Lower leg skin (tissue), 4 donors: ENCODE measurements at regions not wholly inside any gene's neighbourhood (a gene's known extent, or its start where the extent isn't known, plus 50 kb on each side); places are given as distances from the start of the nearest gene placed in this dataset.

Experiments used
- DNase-seq, 2 donors: peaks; one replicate each; pipeline ENCODE4 v3.0.0-alpha.2; 2019; ENCODE audit warnings: low spot score in 2 of 2
- H3K4me3 ChIP-seq: fragments of 200-600 bp; sonication (generic); 2 replicates; pipeline ENCODE4 v1.5.1; 2017; ENCODE audit warnings: mild to moderate bottlenecking, low read depth; ENCODE audit not compliant: poor library complexity, severe bottlenecking
- CTCF ChIP-seq, 3 donors: fragments of 450-650 bp; IDR thresholded peaks; one replicate each; pipeline ENCODE4 v1.5.1; 2016; ENCODE audit warnings: antibody characterized with exemption in 3 of 3, mild to moderate bottlenecking in 3 of 3, moderate library complexity in 2 of 3
- POLR2A ChIP-seq, 2 donors: fragments of 450-650 bp; IDR thresholded peaks; one replicate each; pipeline ENCODE4 v1.6.1; 2016 to 2017; ENCODE audit warnings: antibody characterized with exemption in 2 of 2, mild to moderate bottlenecking in 1 of 2, moderate library complexity in 1 of 2
- WGBS, 2 donors: methylation state at CpG; one replicate each; pipeline ENCODE4 v1.1.5; 2018; 5-methylcytosine and 5-hydroxymethylcytosine counted together
- intact Hi-C: fragments of 100-400 bp; cut with DNase I; formaldehyde crosslinking; loops from one replicate; pipeline ENCODE4 v1.15.0; 2023; ENCODE audit warnings: low total_unique reads

GRCh38 chr14:22122829-22123560, 449.4 kb upstream of the OR4E1 start:
- DNase-seq: no peak
- no peak overlapping the region for H3K4me3 ChIP-seq
- TF ChIP-seq CTCF (IDR thresholded peaks at IDR 0.05): no peak
- no peak for TF ChIP-seq POLR2A (IDR thresholded peaks at IDR 0.05)
- intact Hi-C loops: no loop called here
- WGBS, 2 donors: 43 to 63% methylated on average over 3 of the region's 3 CpGs

GRCh38 chr14:22122227-22122818, 448.7 kb upstream of the OR4E1 start:
- intact Hi-C loops: no loop called here
- 58 to 73% methylated on average over 4 of the region's 4 CpGs for WGBS, 2 donors
- no peak for DNase-seq
- no peak overlapping the region for H3K4me3 ChIP-seq
- TF ChIP-seq CTCF (IDR thresholded peaks at IDR 0.05) (no peak), POLR2A (IDR thresholded peaks at IDR 0.05) (no peak)

- intact Hi-C loops: no loop called here
- WGBS, 2 donors: 59 to 75% methylated on average over 3 of the region's 3 CpGs
- no peak overlapping the region for H3K4me3 ChIP-seq
- TF ChIP-seq POLR2A (IDR thresholded peaks at IDR 0.05) (no peak), CTCF (IDR thresholded peaks at IDR 0.05) (no peak)
- no peak for DNase-seq
These were observed 445.4 kb upstream of the OR4E1 start for GRCh38 chr14:22118899-22119477.

- H3K4me3 ChIP-seq: no peak overlapping the region
- TF ChIP-seq POLR2A (IDR thresholded peaks at IDR 0.05) (no peak), CTCF (IDR thresholded peaks at IDR 0.05) (no peak)
- DNase-seq: no peak
- WGBS, 2 donors: 90 to 94% methylated on average over 13 of the region's 13 CpGs
- intact Hi-C loops: no loop called here
These were observed 439.8 kb upstream of the OR4E1 start for GRCh38 chr14:22113401-22113800.

- WGBS, 2 donors: 72 to 75% methylated on average over 3 of the region's 3 CpGs
- H3K4me3 ChIP-seq: no peak overlapping the region
- intact Hi-C loops: no loop called here
- no peak for DNase-seq
- TF ChIP-seq POLR2A (IDR thresholded peaks at IDR 0.05) (no peak), CTCF (IDR thresholded peaks at IDR 0.05) (no peak)
These were observed 438.4 kb upstream of the OR4E1 start for GRCh38 chr14:22112004-22112403.
